Non-pigmented ciliary epithelial cell (primary cell): ENCODE measurements at regions not wholly inside any gene's neighbourhood (a gene's known extent, or its start where the extent isn't known, plus 50 kb on each side); places are given as distances from the start of the nearest gene placed in this dataset.
A peak's percentile ranks its signal among the peaks of the same experiment; 100 is the strongest.

ENCODE experiments used
- DNase-seq: peaks from one replicate; pipeline ENCODE4 v3.0.0-alpha.2; 2010; ENCODE audit warnings: low read depth

DNA sequence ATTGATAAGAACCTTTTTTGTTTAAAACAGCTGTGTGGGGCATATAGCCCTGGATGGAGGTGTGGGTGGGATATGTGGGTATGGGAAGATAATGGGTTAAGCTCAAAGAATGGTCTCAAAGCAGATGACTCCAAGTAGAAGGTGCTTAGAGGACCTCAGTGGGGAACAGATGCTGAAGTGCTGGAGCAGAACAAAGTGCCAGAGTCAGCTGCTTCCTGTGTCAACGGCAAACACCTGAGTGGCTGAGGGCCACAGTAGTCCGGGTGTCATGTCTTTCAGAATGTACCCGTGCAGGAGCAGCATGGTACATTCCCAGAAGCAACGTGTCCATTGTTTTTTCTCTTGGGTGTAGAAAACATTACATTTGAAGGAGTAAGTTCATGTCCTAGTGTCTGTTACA, 210.6 kb downstream of the CCNG2 start:
- no peak for DNase-seq

DNA sequence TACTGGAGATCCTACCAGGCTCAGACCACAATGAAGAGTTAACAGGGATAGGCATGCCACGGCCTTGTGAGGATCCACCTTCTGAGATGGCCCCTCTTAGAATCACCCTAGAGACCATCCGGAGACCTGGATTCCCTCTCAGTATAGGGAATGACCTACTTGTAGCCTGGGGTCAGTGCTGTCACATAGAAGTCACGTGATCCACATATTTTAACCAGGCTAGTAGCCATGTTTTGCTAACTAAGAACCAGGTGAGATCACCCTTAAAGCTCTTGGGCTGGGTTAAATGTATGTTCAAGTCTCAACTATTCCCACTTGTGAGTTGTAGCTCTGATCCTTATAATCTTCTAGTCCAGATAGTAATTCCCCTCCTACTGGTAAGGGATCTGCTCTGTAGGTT, 215.4 kb downstream of the CCNG2 start:
- DNase-seq, result no peak

DNA sequence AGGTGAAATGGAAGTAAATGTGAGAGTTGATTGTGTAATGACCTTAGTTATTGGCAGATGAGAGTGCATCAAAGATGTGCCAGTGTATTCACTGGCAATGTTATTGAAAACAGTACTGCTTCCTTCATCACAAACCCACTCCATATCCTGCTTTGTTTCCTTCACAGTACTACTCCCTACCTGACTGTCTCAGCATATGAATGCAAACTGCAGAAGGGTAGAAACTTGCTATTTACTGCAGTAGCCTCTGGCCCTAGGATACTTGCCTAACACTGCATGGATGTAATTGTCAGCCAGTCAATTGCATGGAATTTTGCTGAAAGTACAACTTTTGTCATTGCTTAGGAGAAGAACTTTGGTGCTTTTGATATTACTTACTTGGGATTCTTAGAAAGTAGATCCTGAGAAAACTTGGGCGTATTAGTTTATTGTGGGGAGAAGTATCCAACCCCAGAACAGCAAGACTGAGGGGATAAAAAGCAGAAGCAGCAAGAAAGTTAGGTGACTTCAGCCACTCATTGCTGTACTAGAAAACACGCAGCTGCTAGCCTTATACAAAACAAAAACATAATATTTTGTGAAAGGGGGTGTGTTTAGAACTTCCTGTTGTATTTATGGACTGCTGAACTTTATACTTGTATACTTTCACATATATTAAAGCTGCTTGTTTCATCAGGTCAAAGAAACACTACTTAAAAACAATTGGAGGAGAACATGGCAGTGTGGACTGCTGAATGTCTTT, 219.0 kb downstream of the CCNG2 start:
- DNase-seq, result no peak

DNA sequence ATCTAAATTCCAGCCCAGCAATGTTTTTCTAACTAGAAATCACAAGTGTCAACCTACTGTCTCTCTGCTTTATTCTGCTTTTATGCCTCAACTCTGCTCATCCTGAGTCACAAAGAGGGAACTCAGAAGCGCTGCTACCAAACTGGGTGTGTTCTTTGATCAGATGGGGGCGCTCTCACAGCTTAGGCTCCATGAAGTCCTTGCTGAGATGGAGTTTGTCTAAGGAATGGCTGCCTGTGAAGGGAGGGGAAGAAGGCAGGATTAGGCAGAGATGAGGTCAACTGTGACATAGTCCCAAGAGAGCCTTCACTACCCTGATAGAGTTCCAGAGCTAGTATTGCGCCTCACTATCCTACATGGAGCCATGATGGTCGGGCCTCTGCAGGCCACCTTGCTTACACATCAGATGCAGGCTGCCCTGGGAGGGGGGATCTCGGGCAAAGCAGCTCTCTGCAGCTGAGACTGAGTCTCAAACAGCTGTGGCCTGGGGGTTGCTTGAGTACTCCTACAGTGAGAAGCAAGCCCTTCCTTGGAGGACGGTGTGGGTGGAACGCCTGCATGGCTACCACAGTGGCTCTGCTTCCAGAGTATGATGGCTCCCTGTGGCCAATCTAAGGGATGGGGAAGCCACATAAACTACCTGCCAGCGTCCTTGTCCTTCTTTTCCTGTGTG, 219.9 kb downstream of the CCNG2 start:
- DNase-seq, result no peak

DNA sequence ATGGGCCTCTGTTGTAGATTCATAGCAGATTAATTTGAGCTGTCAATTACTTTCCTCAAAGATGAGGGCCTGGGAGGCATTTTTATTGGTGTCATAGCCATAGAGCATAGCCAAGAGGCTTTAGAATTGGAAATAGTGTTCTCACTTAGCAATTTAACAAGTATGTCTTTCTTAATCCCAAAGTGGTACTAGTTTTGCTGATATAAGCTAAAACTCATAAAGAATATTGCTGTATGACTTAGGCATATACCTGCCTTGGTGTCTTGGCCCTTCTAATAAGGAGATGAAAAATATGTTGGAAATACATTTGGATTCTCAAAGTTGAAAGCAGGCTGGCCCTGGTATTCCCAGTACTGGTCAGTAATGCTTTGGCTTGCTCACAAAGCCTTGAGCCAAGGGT, 221.5 kb upstream of the CXCL13 start:
- DNase-seq, result no peak

DNA sequence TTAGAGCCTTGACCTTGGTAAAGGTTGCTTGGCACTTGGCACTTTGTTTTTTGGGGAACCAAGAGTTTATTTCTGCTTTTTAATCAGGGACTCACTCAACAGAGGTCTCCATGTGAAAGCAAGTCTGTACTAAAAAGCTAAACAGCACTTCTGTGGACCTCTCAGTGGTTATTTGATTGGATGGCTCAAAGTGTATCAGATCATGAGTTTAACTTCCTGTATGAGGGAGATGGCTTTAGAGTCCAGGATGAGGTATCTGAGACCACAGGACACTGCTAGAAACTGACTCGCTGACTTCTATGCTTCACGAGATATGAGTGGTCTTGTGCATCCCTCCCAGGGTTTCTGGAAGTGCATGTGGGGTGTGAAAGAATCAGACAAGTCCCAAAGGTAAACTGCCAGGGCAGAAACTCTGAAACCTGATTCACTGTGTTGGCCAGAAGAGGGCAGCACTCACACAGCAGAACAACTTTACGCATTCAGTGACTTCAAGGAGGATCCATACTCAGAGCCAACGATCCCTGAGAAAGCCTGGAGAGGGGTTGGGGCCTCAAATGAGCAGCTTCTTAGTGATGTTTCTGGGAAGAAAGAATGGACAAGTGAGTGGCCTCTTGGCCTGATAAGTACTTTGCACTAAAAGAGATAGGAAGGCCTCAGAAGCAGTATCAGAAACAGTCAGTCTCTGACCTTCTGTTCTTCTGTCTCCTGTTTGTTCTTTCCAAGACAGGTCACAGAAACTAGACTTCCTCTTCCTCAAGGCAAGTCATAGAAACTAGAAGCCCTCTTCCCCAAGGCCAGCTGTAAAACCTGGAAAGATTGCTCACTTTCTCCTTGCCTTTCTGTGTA, 220.3 kb upstream of the CXCL13 start:
- DNase-seq, result peak; percentile 26

DNA sequence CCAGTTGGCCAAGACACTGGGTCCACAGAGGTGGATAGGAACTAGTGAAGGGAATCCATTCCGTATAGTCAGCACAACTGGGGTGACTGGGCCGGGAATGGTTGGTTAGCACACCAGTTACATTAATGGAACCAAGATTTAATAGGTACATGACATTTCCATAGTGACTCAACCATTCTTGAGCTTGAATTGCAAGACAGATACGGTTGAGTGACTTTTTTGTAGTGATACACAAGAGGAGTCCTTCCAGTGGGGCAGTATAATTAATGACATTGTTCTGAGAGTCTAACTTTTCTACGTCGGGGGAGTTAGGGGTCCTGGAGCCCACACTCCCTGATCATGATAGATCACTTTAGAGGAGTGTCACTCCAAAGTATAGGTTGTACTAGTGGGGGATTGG, 211.6 kb upstream of the CXCL13 start:
- DNase-seq, result no peak

DNA sequence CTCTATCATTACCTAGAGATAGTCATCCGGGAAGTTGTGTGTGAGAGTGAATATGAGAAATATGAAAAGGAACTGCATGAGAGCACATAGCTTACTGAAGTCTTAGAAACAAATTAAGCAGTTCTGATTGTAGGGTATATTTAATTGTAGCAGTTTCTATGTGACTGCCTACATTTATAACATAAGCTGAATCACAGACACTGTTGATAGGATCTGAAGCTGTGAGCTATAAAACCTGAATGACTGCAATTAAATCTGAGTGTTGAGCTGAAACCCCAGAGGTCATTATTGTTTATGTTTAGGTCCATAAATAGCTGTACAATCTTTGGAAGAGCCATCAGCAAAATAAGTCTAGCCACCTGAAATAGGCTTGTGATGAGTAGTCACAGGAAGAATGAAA, 210.1 kb upstream of the CXCL13 start:
- DNase-seq, result no peak

DNA sequence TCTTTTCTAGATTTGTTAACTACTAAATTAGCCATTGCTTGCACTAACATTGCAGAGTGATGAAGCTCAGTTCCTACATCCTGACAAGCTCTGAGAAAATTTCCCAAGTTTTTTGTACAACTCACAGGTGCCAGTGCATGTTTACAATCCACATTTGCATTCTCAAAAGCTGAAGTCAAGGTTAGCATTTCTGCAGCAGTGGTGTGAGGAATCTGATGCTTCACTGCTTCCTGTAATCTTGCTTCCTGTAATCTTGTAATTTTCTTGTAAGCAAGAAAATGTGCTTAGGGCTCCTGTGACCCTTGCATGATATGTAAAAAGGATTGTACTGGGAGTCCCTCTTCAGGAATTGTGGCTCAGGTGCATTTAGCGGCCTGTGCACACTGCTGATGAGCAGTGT, 207.4 kb upstream of the CXCL13 start:
- DNase-seq, result no peak

DNA sequence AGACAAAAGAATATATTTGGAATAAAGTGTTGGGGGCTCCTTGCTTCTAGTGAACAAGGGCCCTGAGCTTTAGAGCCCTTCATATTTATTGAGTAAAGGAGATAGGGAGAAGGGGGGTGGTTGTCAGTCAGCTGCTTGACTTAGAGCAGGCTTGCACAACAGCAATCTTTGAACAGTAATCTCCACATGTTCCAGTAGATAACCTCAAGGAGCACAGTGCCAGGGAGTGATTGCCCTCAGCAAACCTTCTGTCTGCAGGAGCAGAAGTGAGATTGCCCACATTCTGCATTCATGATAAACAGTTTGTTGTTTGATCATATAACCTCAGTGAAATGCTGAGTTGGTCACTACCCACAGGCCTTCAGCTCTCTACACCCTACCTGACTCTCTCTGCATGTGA, 205.8 kb upstream of the CXCL13 start:
- no peak for DNase-seq

DNA sequence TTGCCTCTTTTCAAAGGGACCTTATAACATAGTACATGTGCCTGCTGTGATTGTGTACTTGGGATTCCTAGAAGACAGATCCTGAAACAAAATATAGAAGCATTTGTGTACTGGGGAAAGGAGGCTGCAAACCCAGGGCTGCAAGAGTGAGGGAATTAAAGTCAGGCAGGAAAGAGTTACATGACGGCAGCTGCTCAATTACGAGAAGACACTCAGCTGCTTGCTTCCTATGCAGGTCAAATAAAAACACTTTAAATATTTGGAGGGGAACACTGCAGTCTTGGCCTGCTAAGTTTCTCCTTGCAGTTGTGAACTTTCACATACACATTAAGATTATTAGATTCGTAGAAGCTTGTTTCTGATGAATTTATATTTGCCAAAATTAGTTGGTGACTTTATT, 191.9 kb upstream of the CXCL13 start:
- DNase-seq, result no peak

DNA sequence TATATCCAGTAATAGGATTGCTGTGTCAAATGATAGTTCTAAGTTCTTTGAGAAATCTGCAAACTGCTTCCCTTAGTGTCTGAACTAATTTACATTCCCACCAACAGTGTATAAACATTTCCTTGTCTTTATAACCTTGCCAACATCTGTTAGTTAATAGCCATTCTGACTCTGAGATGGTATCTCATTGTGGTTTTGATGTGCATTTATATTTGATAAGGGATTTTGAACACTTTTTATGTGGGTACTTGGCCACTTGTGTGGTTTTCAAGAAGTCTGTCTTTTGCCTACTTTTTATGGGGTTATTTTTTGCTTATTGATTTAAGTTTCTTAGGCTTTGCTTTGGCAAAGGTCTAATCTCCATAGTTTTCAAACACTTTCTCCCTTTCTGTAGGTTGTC, 189.9 kb upstream of the CXCL13 start:
- no peak for DNase-seq

DNA sequence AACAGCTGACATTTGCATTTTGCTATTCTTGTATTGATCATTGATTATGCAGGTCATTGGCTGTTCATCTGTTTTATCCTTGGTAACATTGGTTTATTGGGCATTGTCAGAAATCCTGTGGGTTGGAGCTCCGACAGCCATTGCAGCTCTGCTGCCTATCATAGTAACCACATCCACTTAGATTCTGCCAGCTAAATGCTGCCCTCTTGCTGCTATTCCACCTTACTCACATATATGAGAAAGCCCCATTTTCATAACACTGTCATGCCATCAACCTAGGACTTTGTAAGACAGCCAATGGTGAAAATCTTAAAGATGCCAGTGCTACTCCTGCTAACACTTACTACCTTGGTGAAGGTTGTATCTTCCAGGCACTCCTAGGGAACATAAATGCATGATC, 187.3 kb upstream of the CXCL13 start:
- DNase-seq, result no peak

DNA sequence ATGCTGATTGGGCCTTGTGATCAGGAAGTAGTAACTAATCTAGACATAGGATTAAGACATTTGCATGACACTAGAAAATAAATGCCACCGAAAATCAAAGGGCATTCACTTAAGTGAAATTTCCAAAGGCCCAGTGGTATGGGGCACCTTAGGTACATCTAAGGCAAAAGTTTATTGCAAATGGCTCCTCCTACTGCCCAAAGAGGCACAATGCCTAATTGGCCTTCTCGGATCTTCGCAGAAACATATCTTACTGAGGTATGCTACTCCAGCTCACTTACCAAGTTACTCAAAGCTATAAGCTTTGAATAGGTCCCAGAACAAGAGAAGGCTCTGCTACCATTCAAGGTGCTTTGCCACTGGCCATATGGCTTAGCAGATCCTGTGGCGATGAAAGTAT, 174.8 kb upstream of the CXCL13 start:
- no peak for DNase-seq

DNA sequence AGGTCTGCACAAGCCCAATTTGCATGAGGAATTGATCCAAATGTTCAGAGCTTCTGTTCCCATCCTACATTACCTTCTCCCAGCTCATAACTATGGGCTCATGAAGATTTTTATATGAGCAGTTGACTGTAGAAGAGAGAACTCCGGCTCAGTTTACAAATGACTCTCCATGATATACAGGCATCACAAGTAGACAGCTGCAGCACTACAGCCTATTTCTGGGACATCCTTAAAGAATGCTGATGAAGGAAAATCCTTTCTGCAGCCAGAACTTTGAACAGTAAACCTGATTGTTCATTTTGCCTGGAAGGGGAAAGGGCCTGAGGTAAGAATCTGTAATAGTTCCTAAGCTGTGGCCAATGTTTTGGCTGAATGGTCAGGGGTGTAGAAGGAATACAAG, 174.1 kb upstream of the CXCL13 start:
- DNase-seq, result no peak

DNA sequence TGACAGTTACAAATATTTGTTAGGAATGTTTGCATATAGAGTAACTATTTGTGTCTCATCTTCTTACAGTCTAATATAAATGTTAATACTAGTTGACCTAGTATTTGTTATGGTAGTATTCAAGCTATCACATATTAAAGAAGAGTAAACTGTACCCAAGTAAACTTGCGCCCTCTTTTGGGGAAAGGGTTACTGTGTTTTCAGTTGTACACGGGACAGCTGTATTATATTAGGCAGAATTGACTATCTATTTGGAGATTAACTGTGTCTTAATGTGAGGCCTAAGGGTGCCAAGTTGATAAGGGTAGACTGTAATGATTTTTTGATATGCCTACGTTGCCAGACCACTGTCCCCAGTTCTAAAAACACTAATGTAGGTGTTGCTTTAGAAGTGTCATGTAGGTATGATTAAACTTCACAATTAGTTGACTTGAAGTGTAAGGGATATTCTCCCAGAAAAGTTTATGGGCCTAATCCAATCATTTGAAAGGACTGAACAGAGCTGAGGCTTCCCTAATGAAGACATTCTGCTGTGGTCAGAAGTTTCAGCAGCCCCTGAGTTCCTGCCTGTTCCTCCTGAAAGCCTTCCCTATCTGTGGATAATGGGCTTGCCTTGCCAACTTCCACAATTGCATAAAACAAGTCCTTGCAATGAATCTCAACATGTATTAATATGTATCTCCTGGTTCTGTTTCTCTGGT, 172.8 kb upstream of the CXCL13 start:
- no peak for DNase-seq

DNA sequence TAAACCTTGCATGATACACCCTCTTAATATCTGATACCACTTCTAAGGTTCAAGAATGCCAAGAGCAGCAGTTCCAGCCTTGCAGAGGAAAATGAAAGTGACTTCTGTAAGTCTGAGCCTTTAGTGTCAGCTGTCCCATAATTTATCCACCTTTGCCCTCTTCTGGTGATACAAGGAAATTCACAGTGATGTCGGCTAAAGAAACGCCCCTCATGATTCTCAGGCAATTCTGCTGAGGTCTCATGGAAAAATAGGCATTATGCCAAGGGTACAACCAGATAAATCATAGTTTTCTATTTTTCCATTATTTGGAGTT, 172.2 kb upstream of the CXCL13 start:
- DNase-seq, result no peak

DNA sequence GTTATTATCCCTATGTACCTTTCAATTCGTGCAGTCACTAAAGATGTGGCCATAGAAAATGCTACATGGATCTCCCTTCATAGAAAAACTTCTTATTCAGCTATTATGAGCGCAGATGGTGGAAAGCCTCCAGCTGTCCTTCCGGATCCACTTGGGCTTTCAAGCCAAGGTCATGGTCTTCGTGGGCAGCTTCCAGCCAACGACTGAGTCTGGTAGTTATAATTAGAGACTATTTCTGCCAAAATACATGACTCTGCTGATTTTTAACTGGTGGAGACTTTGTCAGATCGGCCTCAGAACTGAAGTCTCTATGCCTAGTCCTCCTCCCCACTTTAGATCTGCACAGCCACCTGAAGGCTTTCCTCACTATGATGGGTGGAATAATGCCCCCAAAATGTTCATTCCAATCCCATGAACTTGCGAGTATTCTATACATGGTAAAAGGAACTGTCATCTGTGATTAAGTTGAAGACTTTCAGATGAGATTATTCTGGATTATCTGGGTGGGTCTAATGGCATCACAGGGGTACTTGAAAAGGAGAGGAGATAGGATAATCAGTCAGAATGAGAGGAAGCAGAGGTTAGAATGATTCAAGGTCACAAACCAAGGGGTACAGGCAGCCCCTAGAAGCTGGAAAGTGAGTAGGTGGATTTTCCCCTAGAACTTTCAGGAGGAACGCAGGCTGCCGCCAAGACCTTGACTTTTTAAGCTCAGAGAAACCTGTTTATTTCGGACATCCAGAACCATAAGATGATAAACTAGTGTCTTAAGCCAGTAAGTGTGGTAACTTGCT, 171.1 kb upstream of the CXCL13 start:
- DNase-seq, result no peak

DNA sequence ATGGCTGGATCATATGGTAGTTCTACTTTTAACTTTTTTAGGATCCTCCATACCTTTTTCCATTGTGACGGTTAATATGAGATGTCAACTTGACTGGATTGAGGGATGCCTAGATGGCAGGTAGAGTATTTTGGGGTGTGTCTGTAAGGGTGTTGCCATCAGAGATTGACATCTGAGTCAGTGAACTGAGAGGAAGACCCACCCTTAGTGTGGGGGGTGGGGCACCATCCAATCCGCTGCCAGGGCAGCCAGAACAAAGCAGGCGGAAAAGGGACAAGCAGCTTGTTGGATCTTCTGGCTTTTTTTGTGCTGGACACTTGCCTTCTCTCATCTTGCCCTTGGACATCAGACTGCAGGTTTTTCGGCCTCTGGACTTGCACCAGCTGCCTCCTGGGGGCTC, 168.5 kb upstream of the CXCL13 start:
- DNase-seq, result no peak

DNA sequence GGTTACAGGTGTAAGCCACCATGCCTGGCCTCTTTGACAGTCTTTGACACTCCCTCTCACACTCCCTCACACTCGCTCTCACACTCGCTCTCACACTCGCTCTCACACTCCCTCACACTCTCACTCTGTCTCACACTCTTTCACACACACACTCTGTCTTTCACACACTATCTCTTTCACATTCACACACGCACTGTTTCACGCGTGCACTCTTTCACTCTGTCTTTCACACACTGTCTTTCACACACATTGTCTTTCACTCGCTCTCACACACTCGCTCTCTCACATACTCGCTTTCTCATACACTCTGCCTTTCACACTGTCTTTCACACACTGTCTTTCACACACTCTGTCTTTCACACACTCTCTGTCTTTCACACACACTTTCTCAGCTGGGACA, 167.1 kb upstream of the CXCL13 start:
- no peak for DNase-seq

DNA sequence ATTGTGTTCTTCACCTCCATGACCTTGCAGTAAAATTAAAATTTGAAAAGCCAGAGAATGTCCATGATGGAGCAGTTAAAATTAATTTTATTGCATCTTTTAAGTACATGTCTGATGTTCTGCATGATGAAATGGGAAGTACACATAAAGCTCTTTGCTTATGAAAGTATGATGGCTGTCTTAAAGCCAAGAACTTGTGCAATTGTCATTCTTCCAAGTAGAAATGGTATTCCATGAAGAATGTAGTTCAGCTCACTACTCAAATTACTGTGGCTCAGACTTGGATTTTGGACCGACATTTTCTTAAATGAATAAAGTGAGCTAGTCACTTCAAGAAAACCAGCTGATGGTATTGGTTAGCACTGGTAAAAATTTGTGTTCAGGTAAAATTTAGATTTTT, 161.7 kb upstream of the CXCL13 start:
- DNase-seq, result no peak

DNA sequence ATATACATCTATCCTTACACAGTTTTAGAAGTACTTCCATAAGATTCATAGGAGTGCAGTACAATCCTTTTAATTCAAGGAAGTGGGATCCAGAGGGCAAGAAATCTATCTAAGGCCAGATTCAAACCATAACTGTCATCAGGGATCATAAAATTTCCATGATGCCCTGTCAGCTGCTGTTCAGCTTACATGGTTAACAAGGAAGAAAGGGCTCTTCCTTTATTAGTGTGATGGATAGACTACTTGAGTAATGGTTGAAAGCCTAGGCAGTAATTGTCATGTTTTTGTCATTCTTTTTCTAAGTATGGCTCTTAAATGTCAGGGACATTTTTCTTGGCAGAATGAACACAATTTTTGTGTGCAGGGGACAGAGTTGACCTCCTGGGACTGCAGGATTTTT, 159.8 kb upstream of the CXCL13 start:
- DNase-seq, result no peak
